GM12878 (cell line): ENCODE measurements at regions not wholly inside any gene's neighbourhood (a gene's known extent, or its start where the extent isn't known, plus 50 kb on each side); places are given as distances from the start of the nearest gene placed in this dataset.

Source experiments
- ATAC-seq: fragments of 200-7000 bp; cut with Tn5 transposase; 3 replicates; pipeline ENCODE4 v1.9.1; 2020; ENCODE audit warnings: mild to moderate bottlenecking, moderate library complexity
- BruUV-seq: library from RNA; stranded (reverse); fragments of 400-500 nt; replicated peaks from 2 replicates; lab custom pipeline; 2021; lab: Mats Ljungman, UMichigan
- CTCF ChIA-PET: fragments of 300-600 bp; sonication (Branson Sonifier 250); formaldehyde crosslinking; extraction: SDS; loops from one replicate; lab custom pipeline; 2021; ENCODE audit warnings: inconsistent platforms; lab: Yijun Ruan, JAX
- POLR2A ChIA-PET: fragments of 350-600 bp; formaldehyde crosslinking; extraction: SDS; loops from one replicate; lab custom pipeline; 2021; ENCODE audit warnings: inconsistent platforms; lab: Charles Lee
- RAD21 ChIA-PET: fragments of 300-600 bp; sonication (Branson Sonifier 250); formaldehyde crosslinking; loops from one replicate; lab custom pipeline; 2023; ENCODE audit warnings: antibody characterized with exemption; ENCODE audit not compliant: unreplicated experiment; lab: Charles Lee
- SMC1A ChIA-PET: fragments of 300-600 bp; sonication (Branson Sonifier 250); formaldehyde crosslinking; loops from one replicate; lab custom pipeline; 2023; ENCODE audit not compliant: unreplicated experiment, uncharacterized antibody; lab: Charles Lee
- DNase-seq: peaks from one replicate; pipeline ENCODE4 v3.0.0-alpha.2; 2011; ENCODE audit warnings: low read depth, low spot score
- FAIRE-seq: peaks from 3 replicates; lab custom pipeline; 2011; peaks lifted over from hg19 to GRCh38; lab: Jason Lieb, UNC
- H2AFZ ChIP-seq: 2 replicates; pipeline ENCODE4 v1.6.0; 2011; ENCODE audit warnings: low read depth, low read length, control low read depth; ENCODE audit not compliant: control insufficient read depth
- H3K27ac ChIP-seq: 2 replicates; pipeline ENCODE4 v1.5.1; 2011; ENCODE audit warnings: control low read depth; ENCODE audit not compliant: control insufficient read depth, insufficient read depth
- H3K27me3 ChIP-seq, 2 experiments: replicated peaks in 1 of 2; 2 replicates each; pipeline versions ENCODE4 v1.6.0 to v1.6.1; 2011; ENCODE audit warnings: low read length in 1 of 2; ENCODE audit not compliant: control insufficient read depth in 2 of 2, insufficient read depth in 2 of 2
- H3K36me3 ChIP-seq, 2 experiments: 2 replicates each; pipeline ENCODE4 v1.5.1; 2011; ENCODE audit warnings: low read length in 1 of 2; ENCODE audit not compliant: control insufficient read depth in 2 of 2, insufficient read depth in 2 of 2
- H3K4me1 ChIP-seq: 2 replicates; pipeline ENCODE4 v1.6.1; 2011; ENCODE audit warnings: mild to moderate bottlenecking, low read length, moderate library complexity, mixed read lengths; ENCODE audit not compliant: control insufficient read depth, insufficient read depth
- H3K4me2 ChIP-seq: 2 replicates; pipeline ENCODE4 v1.6.0; 2011; ENCODE audit warnings: control low read depth; ENCODE audit not compliant: control insufficient read depth, insufficient read depth
- H3K4me3 ChIP-seq: fragments of 200-600 bp; sonication (generic); 2 replicates; pipeline ENCODE4 v1.5.1; 2016
- H3K79me2 ChIP-seq: 2 replicates; pipeline ENCODE4 v1.6.0; 2011; ENCODE audit warnings: low read length; ENCODE audit not compliant: control insufficient read depth, insufficient read depth
- H3K9ac ChIP-seq: 2 replicates; pipeline ENCODE4 v1.8.0; 2011; ENCODE audit warnings: low read length, control low read depth, mixed read lengths; ENCODE audit not compliant: control insufficient read depth, insufficient read depth
- H3K9me3 ChIP-seq: replicated peaks from 3 replicates; pipeline ENCODE4 v1.5.1; 2011; ENCODE audit warnings: mild to moderate bottlenecking, low read length; ENCODE audit not compliant: control insufficient read depth, insufficient read depth
- H4K20me1 ChIP-seq: 2 replicates; pipeline ENCODE4 v1.6.0; 2011; ENCODE audit not compliant: control insufficient read depth, insufficient read depth
- CBFB ChIP-seq: IDR thresholded peaks from 2 replicates; pipeline ENCODE4 v1.6.1; 2016; ENCODE audit warnings: antibody characterized with exemption, low read depth
- CREM ChIP-seq: IDR thresholded peaks from 2 replicates; pipeline ENCODE4 v1.6.1; 2014; ENCODE audit warnings: antibody characterized with exemption, low read depth
- CTCF ChIP-seq, 3 experiments: IDR thresholded peaks in 2 of 3; conservative IDR thresholded peaks in 1 of 3; 2 replicates each; pipeline ENCODE4 v1.5.1; 2011; ENCODE audit warnings: low read depth in 3 of 3, low read length in 3 of 3, mild to moderate bottlenecking in 3 of 3, control low read depth in 2 of 3, moderate library complexity in 2 of 3, inconsistent platforms in 1 of 3, mixed read lengths in 1 of 3; ENCODE audit not compliant: control insufficient read depth in 2 of 3, insufficient read depth in 1 of 3; ENCODE audit errors: extremely low read depth in 1 of 3
- HSF1 ChIP-seq: fragments of 150-350 bp; IDR thresholded peaks from 2 replicates; pipeline ENCODE4 v1.6.1; 2014; ENCODE audit warnings: mild to moderate bottlenecking, low read depth, low read length
- LARP7 ChIP-seq: fragments of 450-650 bp; IDR thresholded peaks from 2 replicates; pipeline ENCODE4 v1.6.1; 2017; ENCODE audit warnings: mild to moderate bottlenecking
- MTA2 ChIP-seq: fragments of 450-650 bp; IDR thresholded peaks from 2 replicates; pipeline ENCODE4 v1.6.1; 2016; ENCODE audit warnings: low read depth, mild to moderate bottlenecking, moderate library complexity
- NFXL1 ChIP-seq: fragments of 450-650 bp; IDR thresholded peaks from 2 replicates; pipeline ENCODE4 v1.6.1; 2017; ENCODE audit warnings: antibody characterized with exemption, mild to moderate bottlenecking, borderline replicate concordance
- POU2F2 ChIP-seq: IDR thresholded peaks from 3 replicates; pipeline ENCODE4 v1.6.1; 2011; ENCODE audit warnings: low read depth, mild to moderate bottlenecking, low read length, borderline replicate concordance
- RAD21 ChIP-seq: IDR thresholded peaks from 2 replicates; pipeline ENCODE4 v1.6.1; 2011; ENCODE audit warnings: mild to moderate bottlenecking, low read depth, low read length, moderate library complexity; ENCODE audit not compliant: insufficient read depth
- RBBP5 ChIP-seq: fragments of 200-600 bp; sonication (generic); conservative IDR thresholded peaks from 2 replicates; pipeline ENCODE4 v1.6.1; 2016
- RELA ChIP-seq: fragments of 450-650 bp; IDR thresholded peaks from 2 replicates; pipeline ENCODE4 v1.8.0; 2014; ENCODE audit warnings: borderline replicate concordance; ENCODE audit not compliant: partially characterized antibody
- SMAD1 ChIP-seq: fragments of 450-650 bp; IDR thresholded peaks from 2 replicates; pipeline ENCODE4 v1.6.1; 2018; ENCODE audit warnings: mild to moderate bottlenecking, low read depth; ENCODE audit not compliant: partially characterized antibody
- TCF3 ChIP-seq: IDR thresholded peaks from 2 replicates; pipeline ENCODE4 v1.6.1; 2012; ENCODE audit warnings: low read depth, mild to moderate bottlenecking, low read length, borderline replicate concordance; ENCODE audit not compliant: insufficient read depth
- USF1 ChIP-seq: IDR thresholded peaks from 2 replicates; pipeline ENCODE4 v1.6.1; 2011; ENCODE audit warnings: borderline replicate concordance, low read depth, mild to moderate bottlenecking, moderate library complexity, mixed read lengths, low read length; ENCODE audit not compliant: insufficient read depth; ENCODE audit errors: extremely low read length
- ZBTB11 ChIP-seq: fragments of 450-650 bp; formaldehyde crosslinking; IDR thresholded peaks from 2 replicates; pipeline ENCODE4 v1.5.0; 2022; ENCODE audit warnings: mild to moderate bottlenecking, missing genetic modification characterization
- ZNF207 ChIP-seq: fragments of 450-650 bp; IDR thresholded peaks from 2 replicates; pipeline ENCODE4 v1.6.1; 2014; ENCODE audit warnings: antibody characterized with exemption, mild to moderate bottlenecking, borderline replicate concordance
- ZZZ3 ChIP-seq: IDR thresholded peaks from 2 replicates; pipeline ENCODE4 v1.6.1; 2011; ENCODE audit warnings: low read depth; ENCODE audit not compliant: control insufficient read depth, insufficient read length
- WGBS: methylation state at CpG from one replicate; pipeline ENCODE4 v1.1.6; 2016; ENCODE audit warnings: low lambda C conversion rate; ENCODE audit not compliant: insufficient replicate concordance, insufficient coverage; ENCODE audit errors: missing lambda C conversion rate; 5-methylcytosine and 5-hydroxymethylcytosine counted together
- in situ Hi-C: fragments of 300-500 bp; cut with MboI; formaldehyde crosslinking; loops from 9 replicates; pipeline ENCODE4 v1.14.3; 2018; ENCODE audit warnings: mixed read lengths
- intact Hi-C: fragments of 100-400 bp; cut with micrococcal nuclease; formaldehyde crosslinking; loops from one replicate; pipeline ENCODE4 v1.14.2; 2022; ENCODE audit not compliant: unreplicated experiment

GRCh38 chr7:33707427-33707826 lies 197.9 kb upstream of the BMPER start:
- RAD21 ChIA-PET, result interaction anchor here (1.2 kb wide), 1 partner anchor 285 kb away, joined by 3 read pairs; no protein-coding TSS in a partner anchor
- Histone ChIP-seq H3K9ac (no peak overlapping the region), H3K36me3 (no peaks in the 10 kb centered on the region), H3K27me3 (no peaks in the 10 kb centered on the region), H3K27ac (no peak overlapping the region), H3K4me3 (no peak overlapping the region), H2AFZ (no peak overlapping the region), H4K20me1 (no peaks in the 10 kb centered on the region), H3K4me2 (no peak overlapping the region), H3K79me2 (no peaks in the 10 kb centered on the region), H3K4me1 (no peaks in the 10 kb centered on the region), H3K9me3 (no peaks in the 10 kb centered on the region)
- intact Hi-C loops, result no loop called here
- no TSS peak for BruUV-seq
- ATAC-seq, result peak; percentile 56
- in situ Hi-C loops, result no loop called here
- SMC1A ChIA-PET, result interaction anchor here (1.0 to 2.8 kb wide), 3 partner anchors 10 to 36 kb away, joined by 3 to 10 read pairs (median 4); no protein-coding TSS in a partner anchor
- CTCF ChIA-PET, result interaction anchor here (0.6 to 2.0 kb wide), 4 partner anchors 9 to 861 kb away, joined by 3 to 6 read pairs (median 4); no protein-coding TSS in a partner anchor
- FAIRE-seq, result no peak
- no peak for DNase-seq
- POLR2A ChIA-PET, result interaction anchor here (1.7 kb wide), 1 partner anchor 33 kb away, joined by 7 read pairs; no protein-coding TSS in a partner anchor
- WGBS, result 45% methylated on average over 2 of the region's 2 CpGs
- TF ChIP-seq CREM (no peak), ZZZ3 (no peak), RELA (no peak), ZNF207 (no peak), LARP7 (no peak), RBBP5 (no peak), TCF3 (no peak), ZBTB11 (CRISPR knock-in tag) (no peak), MTA2 (peak; percentile 82; the same call in 1 of the 2 replicates), CTCF (IDR thresholded peaks at IDR 0.05 in 2 of 3, conservative IDR thresholded peaks at IDR 0.05 in 1 of 3; ENCODE audit: control insufficient read depth in 2 of 3, extremely low read depth in 1 of 3, insufficient read depth in 1 of 3, low read depth in 3 of 3, low read length in 3 of 3) (no peak), SMAD1 (no peak), CBFB (no peak), HSF1 (no peak), POU2F2 (no peak), NFXL1 (no peak), RAD21 (no peak), USF1 (no peak)
